Thyroid gland (tissue), 4 donors: ENCODE measurements at regions not wholly inside any gene's neighbourhood (a gene's known extent, or its start where the extent isn't known, plus 50 kb on each side); places are given as distances from the start of the nearest gene placed in this dataset.

Experiments used
- DNase-seq, 2 donors: peaks; one replicate each; pipeline ENCODE4 v3.0.0-alpha.2; 2019
- H3K27ac ChIP-seq, 3 donors: fragments of 200-600 bp; sonication (generic); 1 replicate in 2 of 3; 2 replicates in 1 of 3; pipeline ENCODE4 v1.5.1; 2016 to 2019; ENCODE audit warnings: mild to moderate bottlenecking in 1 of 3, moderate library complexity in 1 of 3
- H3K27me3 ChIP-seq: fragments of 200-600 bp; sonication (generic); one replicate; pipeline ENCODE4 v1.5.1; 2019
- H3K36me3 ChIP-seq, 2 donors: fragments of 200-600 bp; sonication (generic); one replicate each; pipeline ENCODE4 v1.5.1; 2016 to 2019
- H3K4me1 ChIP-seq, 2 donors: fragments of 200-600 bp; sonication (generic); one replicate each; pipeline ENCODE4 v1.5.1; 2017 to 2019
- H3K4me3 ChIP-seq, 3 donors: fragments of 200-600 bp; sonication (generic); replicated peaks in 1 of 3; 1 replicate in 2 of 3; 2 replicates in 1 of 3; pipeline ENCODE4 v1.5.1; 2016; ENCODE audit warnings: mild to moderate bottlenecking in 1 of 3
- H3K9me3 ChIP-seq: fragments of 200-600 bp; sonication (generic); one replicate; pipeline ENCODE4 v1.5.1; 2017
- CTCF ChIP-seq, 6 experiments: fragments of 200-600 bp in 3 of 6; fragments of 450-650 bp in 3 of 6; sonication (generic) in 3 of 6; IDR thresholded peaks; one replicate each; pipeline ENCODE4 v1.5.1; 2016 to 2019; ENCODE audit warnings: antibody characterized with exemption in 6 of 6, mild to moderate bottlenecking in 2 of 6, inconsistent platforms in 1 of 6, moderate library complexity in 1 of 6
- POLR2A ChIP-seq, 2 donors: fragments of 450-650 bp; IDR thresholded peaks; one replicate each; pipeline ENCODE4 v1.6.1; 2017; ENCODE audit warnings: antibody characterized with exemption in 2 of 2, mild to moderate bottlenecking in 2 of 2, moderate library complexity in 1 of 2
- WGBS, 2 donors: methylation state at CpG; one replicate each; pipeline ENCODE4 v1.1.5; 2017; 5-methylcytosine and 5-hydroxymethylcytosine counted together
- intact Hi-C: fragments of 100-400 bp; cut with DNase I; formaldehyde crosslinking; loops from one replicate; pipeline ENCODE4 v1.15.1; 2023

DNA sequence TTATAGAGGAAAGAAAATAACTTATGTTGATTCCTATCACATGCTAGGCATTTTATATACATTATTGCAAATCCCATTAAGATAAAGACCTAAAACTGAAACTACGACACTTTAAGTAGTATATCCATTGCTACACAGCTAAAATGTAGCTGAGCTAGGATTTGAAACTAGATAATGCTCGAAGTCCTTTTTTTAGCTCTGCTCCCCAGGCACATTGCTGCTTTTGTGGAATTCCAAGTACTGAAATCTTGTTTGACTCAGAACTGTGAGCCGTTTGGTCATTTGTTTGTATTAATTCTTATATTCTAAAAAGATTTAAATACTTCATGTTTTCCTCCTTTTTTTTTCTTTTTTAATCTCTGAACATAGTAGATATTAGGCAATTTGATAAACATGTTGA lies 644.8 kb downstream of the HACE1 start:
- Histone ChIP-seq H3K4me1 (no peaks in the 10 kb centered on the region), H3K36me3 (no peaks in the 10 kb centered on the region), H3K27ac (no peak overlapping the region), H3K4me3 (no peak overlapping the region), H3K27me3 (no peaks in the 10 kb centered on the region), H3K9me3 (no peaks in the 10 kb centered on the region)
- TF ChIP-seq CTCF (IDR thresholded peaks at IDR 0.05) (no peak), POLR2A (IDR thresholded peaks at IDR 0.05) (no peak)
- 55 to 60% methylated on average over 3 of the region's 3 CpGs for WGBS, 2 donors
- no peak for DNase-seq
- intact Hi-C loops: no loop called here

- Histone ChIP-seq H3K27me3 (no peaks in the 10 kb centered on the region), H3K4me3 (no peak overlapping the region), H3K27ac (no peak overlapping the region), H3K36me3 (no peaks in the 10 kb centered on the region), H3K9me3 (no peaks in the 10 kb centered on the region), H3K4me1 (no peaks in the 10 kb centered on the region)
- intact Hi-C loops: no loop called here
- DNase-seq: no peak
- TF ChIP-seq POLR2A (IDR thresholded peaks at IDR 0.05) (no peak), CTCF (IDR thresholded peaks at IDR 0.05) (no peak)
- 88 to 93% methylated on average over 1 of the region's 1 CpG for WGBS, 2 donors
Measured at GRCh38 chr6:104212977-104213668, 646.6 kb downstream of the HACE1 start.

GRCh38 chr6:104207635-104208034 lies 652.1 kb downstream of the HACE1 start:
- Histone ChIP-seq H3K9me3 (no peaks in the 10 kb centered on the region), H3K4me1 (no peaks in the 10 kb centered on the region), H3K36me3 (no peaks in the 10 kb centered on the region), H3K4me3 (no peak overlapping the region), H3K27me3 (no peaks in the 10 kb centered on the region), H3K27ac (no peak overlapping the region)
- intact Hi-C loops: no loop called here
- no peak for DNase-seq
- TF ChIP-seq POLR2A (IDR thresholded peaks at IDR 0.05): no peak

GRCh38 chr6:104201557-104201956 lies 658.2 kb downstream of the HACE1 start:
- TF ChIP-seq POLR2A (IDR thresholded peaks at IDR 0.05) (no peak), CTCF (IDR thresholded peaks at IDR 0.05) (no peak)
- Histone ChIP-seq H3K4me3 (no peak overlapping the region), H3K4me1 (no peaks in the 10 kb centered on the region), H3K9me3 (no peaks in the 10 kb centered on the region), H3K27ac (no peak overlapping the region), H3K27me3 (no peaks in the 10 kb centered on the region), H3K36me3 (no peaks in the 10 kb centered on the region)
- intact Hi-C loops: no loop called here
- WGBS, 2 donors: 73 to 94% methylated on average over 2 of the region's 2 CpGs
- DNase-seq: no peak

GRCh38 chr6:104187616-104188015 lies 672.1 kb downstream of the HACE1 start:
- Histone ChIP-seq H3K9me3 (peaks cover 6% of the 10 kb centered on the region), H3K27me3 (no peaks in the 10 kb centered on the region), H3K27ac (no peak overlapping the region), H3K36me3 (no peaks in the 10 kb centered on the region), H3K4me1 (no peaks in the 10 kb centered on the region), H3K4me3 (no peak overlapping the region)
- DNase-seq: no peak
- TF ChIP-seq POLR2A (IDR thresholded peaks at IDR 0.05) (no peak), CTCF (IDR thresholded peaks at IDR 0.05) (no peak)
- intact Hi-C loops: no loop called here

GRCh38 chr6:104186831-104187230 lies 672.9 kb downstream of the HACE1 start:
- WGBS, 2 donors: 51 to 78% methylated on average over 3 of the region's 3 CpGs
- no peak for TF ChIP-seq POLR2A (IDR thresholded peaks at IDR 0.05)
- TF ChIP-seq CTCF (IDR thresholded peaks at IDR 0.05): no peak
- intact Hi-C loops: no loop called here
- Histone ChIP-seq H3K4me3 (no peak overlapping the region), H3K27me3 (no peaks in the 10 kb centered on the region), H3K9me3 (peaks cover 3% of the 10 kb centered on the region), H3K36me3 (no peaks in the 10 kb centered on the region), H3K4me1 (no peaks in the 10 kb centered on the region), H3K27ac (no peak overlapping the region)
- DNase-seq: no peak
